Nephron (organoid): ENCODE measurements at regions not wholly inside any gene's neighbourhood (a gene's known extent, or its start where the extent isn't known, plus 50 kb on each side); places are given as distances from the start of the nearest gene placed in this dataset.

Source experiments
- H3K27ac Mint-ChIP-seq, 3 experiments: 2 replicates each; pipeline ENCODE4 v1.8.0; 2020; ENCODE audit warnings: mixed read lengths in 3 of 3, mild to moderate bottlenecking in 2 of 3, moderate library complexity in 1 of 3
- H3K27me3 Mint-ChIP-seq: 2 replicates; pipeline ENCODE4 v1.8.0; 2021; ENCODE audit warnings: low read depth, mild to moderate bottlenecking, moderate library complexity, mixed read lengths
- H3K36me3 Mint-ChIP-seq: 2 replicates; pipeline ENCODE4 v1.8.0; 2020; ENCODE audit warnings: low read depth, mixed read lengths
- H3K4me1 Mint-ChIP-seq: 2 replicates; pipeline ENCODE4 v1.8.0; 2020; ENCODE audit warnings: mixed read lengths
- H3K4me3 Mint-ChIP-seq, 3 experiments: 2 replicates each; pipeline ENCODE4 v1.8.0; 2020; ENCODE audit warnings: mild to moderate bottlenecking in 3 of 3, mixed read lengths in 3 of 3, moderate library complexity in 2 of 3
- H3K9me3 Mint-ChIP-seq: 2 replicates; pipeline ENCODE4 v1.8.0; 2020; ENCODE audit warnings: mixed read lengths
- CTCF ChIP-seq, 3 experiments: fragments of 200-600 bp; sonication (generic); IDR thresholded peaks; one replicate each; pipeline ENCODE4 v1.5.0; 2021; ENCODE audit warnings: antibody characterized with exemption in 3 of 3; ENCODE audit not compliant: unreplicated experiment in 3 of 3

- peaks cover 2% of the 10 kb centered on the region for H3K9me3 Mint-ChIP-seq
- no peak for TF ChIP-seq CTCF (IDR thresholded peaks at IDR 0.05; ENCODE audit: unreplicated experiment in 3 of 3)
- H3K27me3 Mint-ChIP-seq = peaks cover 20% of the 10 kb centered on the region
- no peaks in the 10 kb centered on the region for H3K36me3 Mint-ChIP-seq
- H3K4me3 Mint-ChIP-seq = no peak overlapping the region
- no peaks in the 10 kb centered on the region for H3K4me1 Mint-ChIP-seq
- H3K27ac Mint-ChIP-seq = no peak overlapping the region
Observed at GRCh38 chr5:175129121-175129520, 314.9 kb downstream of the DRD1 start.

GRCh38 chr5:175124821-175125220 lies 319.2 kb downstream of the DRD1 start:
- Mint-ChIP-seq H3K27me3 (peaks cover 5% of the 10 kb centered on the region), H3K4me1 (no peaks in the 10 kb centered on the region), H3K36me3 (no peaks in the 10 kb centered on the region), H3K4me3 (no peak overlapping the region), H3K9me3 (peaks cover 10% of the 10 kb centered on the region), H3K27ac (no peak overlapping the region)
- no peak for TF ChIP-seq CTCF (IDR thresholded peaks at IDR 0.05; ENCODE audit: unreplicated experiment in 3 of 3)

- Mint-ChIP-seq H3K27ac (no peak overlapping the region), H3K4me1 (no peaks in the 10 kb centered on the region), H3K9me3 (peaks cover 10% of the 10 kb centered on the region), H3K4me3 (no peak overlapping the region), H3K36me3 (no peaks in the 10 kb centered on the region), H3K27me3 (peaks cover 5% of the 10 kb centered on the region)
- TF ChIP-seq CTCF (IDR thresholded peaks at IDR 0.05; ENCODE audit: unreplicated experiment in 3 of 3) = no peak
Observed at GRCh38 chr5:175124251-175124813, 319.6 kb downstream of the DRD1 start.

- Mint-ChIP-seq H3K4me3 (no peak overlapping the region), H3K27me3 (peaks cover 8% of the 10 kb centered on the region), H3K9me3 (peaks cover 10% of the 10 kb centered on the region), H3K36me3 (no peaks in the 10 kb centered on the region), H3K27ac (no peak overlapping the region), H3K4me1 (no peaks in the 10 kb centered on the region)
- no peak for TF ChIP-seq CTCF (IDR thresholded peaks at IDR 0.05; ENCODE audit: unreplicated experiment in 3 of 3)
Observed at GRCh38 chr5:175123542-175123941, 320.4 kb downstream of the DRD1 start.

- TF ChIP-seq CTCF (IDR thresholded peaks at IDR 0.05; ENCODE audit: unreplicated experiment in 3 of 3) = no peak
- no peaks in the 10 kb centered on the region for H3K36me3 Mint-ChIP-seq
- H3K4me3 Mint-ChIP-seq = no peak overlapping the region
- no peaks in the 10 kb centered on the region for H3K4me1 Mint-ChIP-seq
- H3K9me3 Mint-ChIP-seq = peaks cover 10% of the 10 kb centered on the region
- peaks cover 26% of the 10 kb centered on the region for H3K27me3 Mint-ChIP-seq
- H3K27ac Mint-ChIP-seq = no peak overlapping the region
Observed at GRCh38 chr5:175121457-175121856, 322.5 kb downstream of the DRD1 start.

GRCh38 chr5:175120412-175120811 lies 323.6 kb downstream of the DRD1 start:
- no peak for TF ChIP-seq CTCF (IDR thresholded peaks at IDR 0.05; ENCODE audit: unreplicated experiment in 3 of 3)
- Mint-ChIP-seq H3K4me1 (no peaks in the 10 kb centered on the region), H3K36me3 (no peaks in the 10 kb centered on the region), H3K4me3 (no peak overlapping the region), H3K27me3 (peaks cover 31% of the 10 kb centered on the region), H3K9me3 (peaks cover 10% of the 10 kb centered on the region), H3K27ac (no peak overlapping the region)
